Astrocyte (in vitro differentiated cells and primary cell): ENCODE measurements at regions not wholly inside any gene's neighbourhood (a gene's known extent, or its start where the extent isn't known, plus 50 kb on each side); places are given as distances from the start of the nearest gene placed in this dataset.
A peak's percentile ranks its signal among the peaks of the same experiment; 100 is the strongest.
"Not testable (repeated sequence)": the region's sequence is repeated elsewhere in the genome, so short reads cannot be mapped to it uniquely, and the experiment has no call there.

Experiments used
- DNase-seq: peaks from one replicate; pipeline ENCODE4 v3.0.0-alpha.2; 2010; ENCODE audit warnings: low read depth
- FAIRE-seq: peaks from 2 replicates; lab custom pipeline; 2011; peaks lifted over from hg19 to GRCh38; lab: Jason Lieb, UNC
- H2AFZ ChIP-seq: 2 replicates; pipeline ENCODE4 v1.6.0; 2012; ENCODE audit warnings: low read depth, low read length, inconsistent platforms
- H3K27ac ChIP-seq: 2 replicates; pipeline ENCODE4 v1.5.1; 2011; ENCODE audit warnings: low read depth, low read length, inconsistent platforms
- H3K27me3 ChIP-seq: 2 replicates; pipeline ENCODE4 v1.6.0; 2011; ENCODE audit warnings: low read length, inconsistent platforms; ENCODE audit not compliant: insufficient read depth
- H3K36me3 ChIP-seq: 2 replicates; pipeline ENCODE4 v1.5.1; 2011; ENCODE audit warnings: low read length, inconsistent platforms; ENCODE audit not compliant: insufficient read depth
- H3K4me1 ChIP-seq: 2 replicates; pipeline ENCODE4 v1.5.1; 2011; ENCODE audit warnings: low read length, inconsistent platforms; ENCODE audit not compliant: insufficient read depth
- H3K4me2 ChIP-seq: 2 replicates; pipeline ENCODE4 v1.6.0; 2012; ENCODE audit warnings: low read length, inconsistent platforms
- H3K4me3 ChIP-seq: 2 replicates; pipeline ENCODE4 v1.5.1; 2011; ENCODE audit warnings: low read depth, mild to moderate bottlenecking, low read length, inconsistent platforms; ENCODE audit not compliant: insufficient read depth
- H3K79me2 ChIP-seq: 2 replicates; pipeline ENCODE4 v1.6.0; 2012; ENCODE audit warnings: mild to moderate bottlenecking, low read length, inconsistent platforms; ENCODE audit not compliant: insufficient read depth
- H3K9ac ChIP-seq: 2 replicates; pipeline ENCODE4 v1.6.0; 2012; ENCODE audit warnings: mild to moderate bottlenecking, low read length, inconsistent platforms
- H3K9me3 ChIP-seq: 2 replicates; pipeline ENCODE4 v1.5.1; 2012; ENCODE audit warnings: low read depth, mild to moderate bottlenecking, low read length, inconsistent platforms; ENCODE audit not compliant: insufficient read depth
- H4K20me1 ChIP-seq: 2 replicates; pipeline ENCODE4 v1.6.0; 2012; ENCODE audit warnings: low read length, inconsistent platforms; ENCODE audit not compliant: insufficient read depth
- H3K27ac Mint-ChIP-seq: one replicate; pipeline ENCODE4 v1.8.0; 2021; ENCODE audit warnings: mild to moderate bottlenecking, mixed read lengths; ENCODE audit not compliant: unreplicated experiment
- H3K27me3 Mint-ChIP-seq: one replicate; pipeline ENCODE4 v1.8.0; 2021; ENCODE audit warnings: low read depth, mixed read lengths; ENCODE audit not compliant: unreplicated experiment
- H3K36me3 Mint-ChIP-seq: one replicate; pipeline ENCODE4 v1.8.0; 2021; ENCODE audit warnings: low read depth, mixed read lengths; ENCODE audit not compliant: unreplicated experiment
- H3K4me1 Mint-ChIP-seq: one replicate; pipeline ENCODE4 v1.8.0; 2021; ENCODE audit warnings: low read depth, mixed read lengths; ENCODE audit not compliant: unreplicated experiment
- H3K4me3 Mint-ChIP-seq: one replicate; pipeline ENCODE4 v1.8.0; 2021; ENCODE audit warnings: mild to moderate bottlenecking, moderate library complexity, mixed read lengths; ENCODE audit not compliant: unreplicated experiment
- H3K9me3 Mint-ChIP-seq: one replicate; pipeline ENCODE4 v1.8.0; 2021; ENCODE audit warnings: mild to moderate bottlenecking, mixed read lengths; ENCODE audit not compliant: unreplicated experiment
- CTCF ChIP-seq: IDR thresholded peaks from 2 replicates; pipeline ENCODE4 v1.5.1; 2011; ENCODE audit warnings: low read depth, mild to moderate bottlenecking, inconsistent platforms, low read length, moderate library complexity; ENCODE audit not compliant: insufficient read depth
- EZH2 ChIP-seq: IDR thresholded peaks from 2 replicates; pipeline ENCODE4 v1.6.1; 2012; ENCODE audit warnings: mild to moderate bottlenecking, low read length, inconsistent platforms; ENCODE audit not compliant: insufficient read depth

DNA sequence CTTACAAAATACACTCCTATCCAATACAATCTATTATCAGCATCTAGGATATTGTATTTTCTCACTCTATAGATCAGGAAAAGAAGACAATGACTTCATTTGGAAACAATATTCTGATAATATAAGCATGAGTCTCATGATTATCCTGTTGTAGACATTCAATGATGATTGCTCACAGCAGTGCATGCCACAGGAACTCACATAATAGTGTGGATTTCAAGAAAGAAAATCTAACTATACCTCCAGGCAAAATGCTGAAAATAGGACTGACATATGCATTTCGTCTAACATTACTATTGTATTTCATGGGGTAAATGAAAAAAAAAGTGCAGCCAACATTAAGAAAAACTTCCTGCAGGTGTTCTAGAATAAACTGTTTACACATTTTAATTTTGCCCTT is 122.6 kb downstream of the POSTN start:
- no peak overlapping the region for H3K4me2 ChIP-seq
- FAIRE-seq: peak; percentile 9
- H3K9me3 Mint-ChIP-seq: peaks cover 4% of the 10 kb centered on the region

GRCh38 chr13:37475151-37475550 is 123.4 kb downstream of the POSTN start:
- FAIRE-seq: no peak
- Mint-ChIP-seq H3K4me1 (peaks cover 28% of the 10 kb centered on the region), H3K36me3 (no peaks in the 10 kb centered on the region), H3K9me3 (peaks cover 4% of the 10 kb centered on the region), H3K27ac (peak overlapping the region; percentile 86), H3K4me3 (no peak overlapping the region), H3K27me3 (no peaks in the 10 kb centered on the region)
- peaks cover 5% of the 10 kb centered on the region for H3K4me1 ChIP-seq
- DNase-seq: no peak
- H3K27me3 ChIP-seq: no peaks in the 10 kb centered on the region
- no peaks in the 10 kb centered on the region for H3K36me3 ChIP-seq
- H3K4me3 ChIP-seq: no peak overlapping the region
- no peak for TF ChIP-seq CTCF
- TF ChIP-seq EZH2: no peak
- H4K20me1 ChIP-seq: no peaks in the 10 kb centered on the region
- no peaks in the 10 kb centered on the region for H3K9me3 ChIP-seq
- peak overlapping the region; percentile 35 for H3K27ac ChIP-seq
- no peak overlapping the region for H2AFZ ChIP-seq
- H3K4me2 ChIP-seq: no peak overlapping the region
- H3K79me2 ChIP-seq: no peaks in the 10 kb centered on the region
- H3K9ac ChIP-seq: no peak overlapping the region

More for the DNA sequence above, 122.6 kb downstream of the POSTN start:
- Histone ChIP-seq H3K4me3 (no peak overlapping the region), H3K36me3 (no peaks in the 10 kb centered on the region), H3K9ac (no peak overlapping the region), H3K27me3 (no peaks in the 10 kb centered on the region), H4K20me1 (no peaks in the 10 kb centered on the region), H3K9me3 (no peaks in the 10 kb centered on the region), H3K79me2 (no peaks in the 10 kb centered on the region), H3K27ac (peak overlapping the region; percentile 46), H2AFZ (no peak overlapping the region), H3K4me1 (peaks cover 6% of the 10 kb centered on the region)
- TF ChIP-seq CTCF (no peak), EZH2 (no peak)
- H3K4me3 Mint-ChIP-seq: no peak overlapping the region
- DNase-seq: peak; percentile 71
- peaks cover 29% of the 10 kb centered on the region for H3K4me1 Mint-ChIP-seq
- no peaks in the 10 kb centered on the region for H3K36me3 Mint-ChIP-seq
- H3K27ac Mint-ChIP-seq: peak overlapping the region; percentile 92
- H3K27me3 Mint-ChIP-seq: no peaks in the 10 kb centered on the region

- no peak for DNase-seq
- no peaks in the 10 kb centered on the region for H3K36me3 Mint-ChIP-seq
Measured at GRCh38 chr13:37473035-37473434, 125.5 kb downstream of the POSTN start.

DNA sequence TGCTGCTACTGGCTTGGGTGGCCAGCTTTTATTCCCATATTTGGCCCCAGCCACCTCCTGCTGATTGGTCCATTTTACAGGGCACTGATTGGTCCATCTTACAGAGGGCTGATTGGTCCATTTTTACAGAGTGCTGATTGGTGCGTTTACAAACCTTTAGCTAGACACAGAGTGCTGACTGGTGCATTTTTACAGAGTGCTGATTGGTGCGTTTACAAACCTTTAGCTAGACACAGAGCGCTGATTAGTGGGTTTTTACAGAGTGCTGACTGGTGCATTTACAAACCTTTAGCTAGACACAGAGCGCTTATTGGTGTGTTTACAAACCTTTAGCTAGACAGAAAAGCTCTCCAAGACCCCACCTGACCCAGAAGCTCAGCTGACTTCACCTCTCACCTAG is 126.3 kb downstream of the POSTN start:
- H3K4me1 ChIP-seq, DNase-seq, H3K36me3 ChIP-seq, H3K4me3 Mint-ChIP-seq, H4K20me1 ChIP-seq, H3K27me3 ChIP-seq, H3K27ac Mint-ChIP-seq, H3K27ac ChIP-seq, H3K79me2 ChIP-seq, H3K9ac ChIP-seq, H3K9me3 ChIP-seq, H3K4me2 ChIP-seq, H2AFZ ChIP-seq, FAIRE-seq, H3K36me3 Mint-ChIP-seq, H3K27me3 Mint-ChIP-seq, H3K4me3 ChIP-seq, H3K9me3 Mint-ChIP-seq: not testable (repeated sequence)
- peaks cover 26% of the 10 kb centered on the region for H3K4me1 Mint-ChIP-seq

More at GRCh38 chr13:37473035-37473434, 125.5 kb downstream of the POSTN start:
- H3K9me3 ChIP-seq: no peaks in the 10 kb centered on the region
- no peaks in the 10 kb centered on the region for H3K27me3 Mint-ChIP-seq
- H3K79me2 ChIP-seq: no peaks in the 10 kb centered on the region
- no peak overlapping the region for H3K27ac ChIP-seq
- FAIRE-seq: no peak
- peaks cover 5% of the 10 kb centered on the region for H3K4me1 ChIP-seq
- H3K4me3 Mint-ChIP-seq: no peak overlapping the region
- H3K4me2 ChIP-seq: no peak overlapping the region
- no peaks in the 10 kb centered on the region for H4K20me1 ChIP-seq
- no peak overlapping the region for H2AFZ ChIP-seq
- no peaks in the 10 kb centered on the region for H3K36me3 ChIP-seq
- H3K9ac ChIP-seq: no peak overlapping the region
- peaks cover 4% of the 10 kb centered on the region for H3K9me3 Mint-ChIP-seq
- no peak overlapping the region for H3K4me3 ChIP-seq
- no peak overlapping the region for H3K27ac Mint-ChIP-seq
- H3K4me1 Mint-ChIP-seq: peaks cover 28% of the 10 kb centered on the region
- TF ChIP-seq CTCF: no peak
- no peak for TF ChIP-seq EZH2
- no peaks in the 10 kb centered on the region for H3K27me3 ChIP-seq
